WI38 (cell line): ENCODE measurements at regions not wholly inside any gene's neighbourhood (a gene's known extent, or its start where the extent isn't known, plus 50 kb on each side); places are given as distances from the start of the nearest gene placed in this dataset.

Experiments
- H3K4me3 ChIP-seq: 2 replicates; pipeline ENCODE4 v1.5.1; 2011; ENCODE audit warnings: low read depth, mild to moderate bottlenecking, control low read depth, low read length
- CTCF ChIP-seq: IDR thresholded peaks from 2 replicates; pipeline ENCODE4 v1.5.1; 2012; ENCODE audit warnings: low read depth, mild to moderate bottlenecking, control low read depth, low read length

- TF ChIP-seq CTCF, result no peak
- no peak overlapping the region for H3K4me3 ChIP-seq
These were observed 950.1 kb downstream of the GRM8 start for GRCh38 chr7:126302639-126303038.

- H3K4me3 ChIP-seq, result no peak overlapping the region
- TF ChIP-seq CTCF, result no peak
These were observed 966.4 kb downstream of the GRM8 start for GRCh38 chr7:126286317-126286716.

- no peak for TF ChIP-seq CTCF
- H3K4me3 ChIP-seq, result no peak overlapping the region
These were observed 1016.5 kb downstream of the GRM8 start for GRCh38 chr7:126236261-126236660.

GRCh38 chr7:126228356-126229061, 1024.2 kb downstream of the GRM8 start:
- no peak overlapping the region for H3K4me3 ChIP-seq
- TF ChIP-seq CTCF, result no peak

- TF ChIP-seq CTCF, result no peak
- no peak overlapping the region for H3K4me3 ChIP-seq
These were observed 1025.1 kb downstream of the GRM8 start for GRCh38 chr7:126227643-126228042.

GRCh38 chr7:126227055-126227454, 1025.7 kb downstream of the GRM8 start:
- no peak overlapping the region for H3K4me3 ChIP-seq
- no peak for TF ChIP-seq CTCF

GRCh38 chr7:126223729-126224128, 1029.0 kb downstream of the GRM8 start:
- H3K4me3 ChIP-seq, result no peak overlapping the region
- TF ChIP-seq CTCF, result no peak
